NCI-H2081 (cell line): ENCODE measurements at regions not wholly inside any gene's neighbourhood (a gene's known extent, or its start where the extent isn't known, plus 50 kb on each side); places are given as distances from the start of the nearest gene placed in this dataset.

Experiments used
- DNase-seq, 2 experiments: peaks; one replicate each; lab custom pipeline; 2025; lab: John Stamatoyannopoulos, UW

GRCh38 chr5:105689596-105689995, 1981.1 kb downstream of the EFNA5 start:
- no peak for DNase-seq

- DNase-seq, result peak; percentile 51 to 81
Observed at GRCh38 chr5:105688227-105688792, 1982.4 kb downstream of the EFNA5 start.

GRCh38 chr5:105687493-105687892, 1983.2 kb downstream of the EFNA5 start:
- DNase-seq, result no peak

- DNase-seq, result no peak
Observed at GRCh38 chr5:105685884-105686283, 1984.9 kb downstream of the EFNA5 start.

- no peak for DNase-seq
Observed at GRCh38 chr5:105684799-105685198, 1985.9 kb downstream of the EFNA5 start.

DNA sequence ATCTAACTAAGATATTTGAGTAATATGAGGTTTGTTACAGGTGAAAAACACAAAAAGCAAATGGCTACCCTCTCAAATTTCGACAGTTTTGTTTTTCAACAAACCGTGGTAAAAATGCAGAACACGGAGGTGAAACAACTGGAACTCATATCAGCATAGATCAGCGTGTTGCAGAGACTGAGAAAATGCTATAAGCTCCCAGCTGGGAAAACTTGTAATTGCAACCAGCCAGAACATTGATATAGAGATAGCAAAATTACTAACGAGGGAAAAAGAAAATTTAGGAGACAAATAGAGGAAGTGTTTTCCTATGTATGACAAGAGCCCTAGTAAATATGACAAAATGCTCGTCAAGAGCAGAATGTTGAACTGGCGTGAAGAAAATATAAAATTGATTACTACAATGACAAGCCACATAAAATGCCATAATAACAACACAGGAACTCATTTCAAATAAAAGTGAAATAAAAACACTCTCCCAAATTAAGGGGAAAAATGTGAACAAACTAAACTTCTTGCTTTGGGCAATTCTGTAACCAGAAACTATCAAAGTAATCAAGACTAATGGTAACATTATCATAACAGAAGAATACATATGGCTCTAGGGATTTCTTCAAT, 1989.8 kb downstream of the EFNA5 start:
- DNase-seq, result no peak

GRCh38 chr5:105677291-105677690, 1993.4 kb downstream of the EFNA5 start:
- DNase-seq, result no peak

GRCh38 chr5:105670596-105670995, 2000.1 kb downstream of the EFNA5 start:
- no peak for DNase-seq

DNA sequence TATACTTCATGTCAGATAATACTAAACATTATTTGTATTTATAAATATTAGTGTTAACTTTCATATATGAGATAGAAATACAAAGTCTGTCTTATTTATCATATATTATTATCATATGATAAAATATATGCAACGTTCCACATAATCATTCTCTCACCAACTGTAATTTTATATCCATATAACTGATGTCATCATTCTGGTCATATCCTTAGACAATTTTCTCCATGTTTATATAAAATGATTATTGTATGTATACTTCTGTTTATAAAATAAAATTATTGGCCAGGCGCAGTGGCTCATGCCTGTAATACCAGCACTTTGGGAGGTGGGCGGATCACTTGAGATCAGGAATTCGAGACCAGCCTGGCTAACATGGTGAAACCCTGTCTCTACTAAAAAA, 2007.1 kb downstream of the EFNA5 start:
- DNase-seq, result no peak

DNA sequence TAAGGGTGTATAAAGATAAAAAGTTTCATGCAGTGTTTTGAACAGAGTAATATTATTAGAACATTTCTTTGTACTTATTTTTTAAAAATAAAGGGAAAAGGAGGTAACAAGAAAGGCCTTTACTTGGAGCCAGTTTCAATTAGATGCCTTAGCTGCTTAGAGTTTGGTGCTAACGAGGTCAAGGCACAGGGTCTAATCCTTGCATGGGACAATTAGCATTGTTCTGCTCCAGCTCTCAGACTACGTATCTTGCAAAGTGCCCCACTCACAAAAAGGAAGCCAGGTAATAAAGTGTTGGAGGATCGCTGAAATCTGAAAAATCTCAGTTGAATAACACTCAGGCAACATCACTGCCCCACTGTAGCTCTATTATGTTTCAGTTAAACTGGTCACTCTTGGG, 2011.3 kb downstream of the EFNA5 start:
- DNase-seq, result no peak

DNA sequence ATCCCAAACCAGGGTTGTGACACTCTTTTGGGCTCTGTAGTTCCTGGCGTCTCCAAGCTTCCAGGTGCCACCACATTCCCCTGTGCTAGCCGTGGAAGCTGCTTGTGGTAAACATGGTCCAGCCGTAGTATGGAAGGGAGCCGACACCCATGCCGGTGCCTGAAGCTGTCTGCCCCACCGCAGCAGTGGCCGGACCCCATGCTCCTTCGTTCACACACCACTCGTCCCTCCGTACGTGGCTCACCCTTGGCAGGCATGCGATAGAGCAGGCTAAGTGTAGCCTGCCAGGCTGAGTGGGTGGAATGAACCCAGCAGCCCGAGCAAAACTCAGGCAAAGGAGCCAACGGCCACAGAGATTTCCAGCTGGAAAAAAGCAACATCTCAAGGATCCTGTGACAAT, 2030.4 kb downstream of the EFNA5 start:
- DNase-seq, result no peak

GRCh38 chr5:105639511-105639910, 2031.2 kb downstream of the EFNA5 start:
- DNase-seq, result no peak

DNA sequence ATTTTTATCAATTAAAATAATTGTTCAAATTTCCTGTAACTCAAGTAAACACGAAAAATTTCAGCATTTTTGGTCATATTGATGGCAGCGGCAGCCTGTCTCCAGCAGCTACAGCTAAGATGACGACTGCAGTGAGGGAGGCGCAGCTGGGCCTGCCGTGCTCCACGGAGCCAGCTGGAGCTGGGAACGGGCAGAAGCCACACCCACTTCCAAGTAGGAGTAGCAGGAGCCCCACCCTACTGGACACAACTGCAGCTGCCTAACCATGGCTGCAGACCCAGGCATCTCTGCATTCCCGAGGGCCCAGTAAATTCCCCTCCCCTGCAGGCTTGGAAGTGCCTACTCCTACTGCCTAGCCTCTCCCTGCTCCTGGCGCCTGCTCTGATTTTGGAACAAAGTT, 2031.7 kb downstream of the EFNA5 start:
- no peak for DNase-seq

- no peak for DNase-seq
Observed at GRCh38 chr5:105638437-105638836, 2032.3 kb downstream of the EFNA5 start.

GRCh38 chr5:105632043-105632442, 2038.7 kb downstream of the EFNA5 start:
- no peak for DNase-seq

GRCh38 chr5:105630803-105631202, 2039.9 kb downstream of the EFNA5 start:
- no peak for DNase-seq

GRCh38 chr5:105619725-105620124, 2051.0 kb downstream of the EFNA5 start:
- no peak for DNase-seq

- DNase-seq, result peak in 1 of 2 experiments; percentile 50
Observed at GRCh38 chr5:105617436-105618215, 2053.1 kb downstream of the EFNA5 start.

DNA sequence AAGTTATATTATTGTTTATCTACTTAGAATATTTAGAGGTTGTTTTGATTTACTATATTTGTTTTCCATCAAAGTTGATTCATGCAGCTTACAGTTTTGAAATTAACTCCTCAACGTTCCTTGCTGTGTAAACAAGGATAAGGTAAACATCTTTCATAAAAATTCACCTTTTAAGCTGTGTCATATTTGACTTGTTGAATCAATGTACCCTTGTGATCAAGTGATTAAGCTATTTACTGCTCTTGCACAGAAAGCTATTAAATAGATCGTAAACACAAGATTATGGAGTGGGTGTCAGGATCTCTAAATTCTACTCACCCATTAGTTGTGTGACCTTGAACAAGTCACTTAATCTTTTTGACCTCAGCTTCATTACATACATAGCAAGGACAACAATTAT, 2054.0 kb upstream of the NUDT12 start:
- peak in 1 of 2 experiments; percentile 1 for DNase-seq

DNA sequence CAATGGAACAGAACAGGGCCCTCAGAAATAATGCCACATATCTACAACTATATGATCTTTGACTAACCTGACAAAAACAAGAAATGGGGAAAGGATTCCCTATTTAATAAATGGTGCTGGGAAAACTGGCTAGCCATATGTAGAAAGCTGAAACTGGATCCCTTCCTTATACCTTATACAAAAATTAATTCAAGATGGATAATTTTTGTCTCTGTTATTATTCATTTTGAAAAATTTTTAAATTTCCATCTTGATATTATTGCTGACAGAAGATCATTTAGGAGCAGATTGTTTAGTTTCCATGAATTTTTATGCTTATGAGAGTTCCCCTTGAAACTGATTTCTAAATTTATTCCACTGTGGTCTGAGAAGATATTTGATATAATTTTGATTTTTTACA, 2039.8 kb upstream of the NUDT12 start:
- peak; percentile 12 for DNase-seq

DNA sequence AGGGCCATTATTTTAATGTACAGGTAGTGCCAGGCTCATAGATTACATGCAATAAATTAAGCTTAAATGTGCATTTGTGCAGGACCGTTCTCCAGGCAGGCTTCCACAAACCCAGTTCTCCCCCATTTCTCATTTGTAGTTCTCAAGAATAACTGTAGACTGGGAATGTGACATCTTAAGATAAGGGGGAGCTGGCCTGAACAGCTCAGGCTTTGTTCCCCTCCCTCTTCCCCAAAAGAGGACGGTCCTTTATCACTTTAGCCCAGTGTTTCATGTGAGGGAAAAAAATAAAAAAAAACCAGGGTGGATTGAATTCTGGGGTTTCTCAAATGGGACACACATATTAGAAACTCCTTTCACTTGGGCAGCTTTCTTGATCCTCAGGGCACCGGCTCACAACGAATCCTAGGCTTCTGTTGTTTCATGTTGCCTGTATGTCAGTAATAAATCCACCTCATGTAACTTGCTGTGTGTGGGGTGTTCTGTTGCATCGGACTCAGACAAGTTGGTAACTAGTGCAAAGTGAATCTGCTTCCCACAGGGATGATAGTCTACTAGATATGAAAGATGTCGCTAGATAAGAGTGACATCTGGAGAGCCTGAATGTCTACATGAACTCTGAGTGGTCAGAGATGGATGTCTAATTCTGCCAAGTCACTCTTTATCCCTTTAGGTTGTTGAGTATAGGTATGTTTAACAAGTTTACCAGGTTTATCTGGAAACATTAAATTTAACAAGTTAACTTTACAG, 2030.6 kb upstream of the NUDT12 start:
- no peak for DNase-seq

- DNase-seq, result no peak
Observed at GRCh38 chr5:105587963-105588662, 2025.5 kb upstream of the NUDT12 start.
